ENCODE measurements at regions not wholly inside any gene's neighbourhood (a gene's known extent, or its start where the extent isn't known, plus 50 kb on each side); places are given as distances from the start of the nearest gene placed in this dataset.

DNA sequence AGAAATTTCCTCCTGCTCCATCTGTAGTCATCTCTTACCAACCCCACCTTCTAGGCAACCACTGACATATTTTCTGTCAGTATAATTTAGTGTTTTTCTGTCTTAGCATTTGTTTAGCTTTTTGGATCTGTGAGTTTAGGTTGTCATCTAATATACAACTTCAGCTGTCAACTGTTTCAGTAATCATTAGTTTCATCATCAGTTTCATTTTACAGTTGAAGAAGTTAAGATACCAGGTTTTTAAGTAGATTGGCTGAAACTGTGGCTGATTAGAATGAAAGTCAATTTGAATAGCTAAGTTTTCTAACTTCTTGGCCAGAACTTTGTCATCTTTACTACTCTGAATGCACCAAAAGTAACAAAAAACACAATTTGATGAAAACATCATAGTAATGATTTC, 1957.3 kb downstream of the NCAM2 start (continued):
- TF ChIP-seq, protein P1, sequence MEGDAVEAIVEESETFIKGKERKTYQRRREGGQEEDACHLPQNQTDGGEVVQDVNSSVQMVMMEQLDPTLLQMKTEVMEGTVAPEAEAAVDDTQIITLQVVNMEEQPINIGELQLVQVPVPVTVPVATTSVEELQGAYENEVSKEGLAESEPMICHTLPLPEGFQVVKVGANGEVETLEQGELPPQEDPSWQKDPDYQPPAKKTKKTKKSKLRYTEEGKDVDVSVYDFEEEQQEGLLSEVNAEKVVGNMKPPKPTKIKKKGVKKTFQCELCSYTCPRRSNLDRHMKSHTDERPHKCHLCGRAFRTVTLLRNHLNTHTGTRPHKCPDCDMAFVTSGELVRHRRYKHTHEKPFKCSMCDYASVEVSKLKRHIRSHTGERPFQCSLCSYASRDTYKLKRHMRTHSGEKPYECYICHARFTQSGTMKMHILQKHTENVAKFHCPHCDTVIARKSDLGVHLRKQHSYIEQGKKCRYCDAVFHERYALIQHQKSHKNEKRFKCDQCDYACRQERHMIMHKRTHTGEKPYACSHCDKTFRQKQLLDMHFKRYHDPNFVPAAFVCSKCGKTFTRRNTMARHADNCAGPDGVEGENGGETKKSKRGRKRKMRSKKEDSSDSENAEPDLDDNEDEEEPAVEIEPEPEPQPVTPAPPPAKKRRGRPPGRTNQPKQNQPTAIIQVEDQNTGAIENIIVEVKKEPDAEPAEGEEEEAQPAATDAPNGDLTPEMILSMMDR (IDR thresholded peaks at IDR 0.05 in 2 of 3, conservative IDR thresholded peaks at IDR 0.05 in 1 of 3; ENCODE audit: borderline replicate concordance in 1 of 3, insufficient read depth in 1 of 3, low read depth in 2 of 3, low read length in 2 of 3), result no peak
- TF ChIP-seq SIN3A (IDR thresholded peaks at IDR 0.05; ENCODE audit: low read depth) (no peak), POLR2A (IDR thresholded peaks at IDR 0.05; ENCODE audit: borderline replicate concordance, extremely low read depth, insufficient read depth, insufficient read length) (no peak), TCF7L2 (IDR thresholded peaks at IDR 0.05; ENCODE audit: borderline replicate concordance, extremely low read depth, insufficient read depth, insufficient read length) (no peak), EGR1 (IDR thresholded peaks at IDR 0.05; ENCODE audit: low read depth) (no peak), POLR2AphosphoS5 (IDR thresholded peaks at IDR 0.05; ENCODE audit: low read depth, low read length) (no peak), SRF (IDR thresholded peaks at IDR 0.05; ENCODE audit: low read depth) (no peak), EZH2 (IDR thresholded peaks at IDR 0.05) (no peak), CEBPB (IDR thresholded peaks at IDR 0.05; ENCODE audit: low read depth) (no peak), ZFX (IDR thresholded peaks at IDR 0.05) (no peak)
- TF ChIP-seq, protein P2, sequence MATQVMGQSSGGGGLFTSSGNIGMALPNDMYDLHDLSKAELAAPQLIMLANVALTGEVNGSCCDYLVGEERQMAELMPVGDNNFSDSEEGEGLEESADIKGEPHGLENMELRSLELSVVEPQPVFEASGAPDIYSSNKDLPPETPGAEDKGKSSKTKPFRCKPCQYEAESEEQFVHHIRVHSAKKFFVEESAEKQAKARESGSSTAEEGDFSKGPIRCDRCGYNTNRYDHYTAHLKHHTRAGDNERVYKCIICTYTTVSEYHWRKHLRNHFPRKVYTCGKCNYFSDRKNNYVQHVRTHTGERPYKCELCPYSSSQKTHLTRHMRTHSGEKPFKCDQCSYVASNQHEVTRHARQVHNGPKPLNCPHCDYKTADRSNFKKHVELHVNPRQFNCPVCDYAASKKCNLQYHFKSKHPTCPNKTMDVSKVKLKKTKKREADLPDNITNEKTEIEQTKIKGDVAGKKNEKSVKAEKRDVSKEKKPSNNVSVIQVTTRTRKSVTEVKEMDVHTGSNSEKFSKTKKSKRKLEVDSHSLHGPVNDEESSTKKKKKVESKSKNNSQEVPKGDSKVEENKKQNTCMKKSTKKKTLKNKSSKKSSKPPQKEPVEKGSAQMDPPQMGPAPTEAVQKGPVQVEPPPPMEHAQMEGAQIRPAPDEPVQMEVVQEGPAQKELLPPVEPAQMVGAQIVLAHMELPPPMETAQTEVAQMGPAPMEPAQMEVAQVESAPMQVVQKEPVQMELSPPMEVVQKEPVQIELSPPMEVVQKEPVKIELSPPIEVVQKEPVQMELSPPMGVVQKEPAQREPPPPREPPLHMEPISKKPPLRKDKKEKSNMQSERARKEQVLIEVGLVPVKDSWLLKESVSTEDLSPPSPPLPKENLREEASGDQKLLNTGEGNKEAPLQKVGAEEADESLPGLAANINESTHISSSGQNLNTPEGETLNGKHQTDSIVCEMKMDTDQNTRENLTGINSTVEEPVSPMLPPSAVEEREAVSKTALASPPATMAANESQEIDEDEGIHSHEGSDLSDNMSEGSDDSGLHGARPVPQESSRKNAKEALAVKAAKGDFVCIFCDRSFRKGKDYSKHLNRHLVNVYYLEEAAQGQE (IDR thresholded peaks at IDR 0.05; ENCODE audit: low read depth), result no peak
- TF ChIP-seq, protein P3, sequence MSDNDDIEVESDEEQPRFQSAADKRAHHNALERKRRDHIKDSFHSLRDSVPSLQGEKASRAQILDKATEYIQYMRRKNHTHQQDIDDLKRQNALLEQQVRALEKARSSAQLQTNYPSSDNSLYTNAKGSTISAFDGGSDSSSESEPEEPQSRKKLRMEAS (IDR thresholded peaks at IDR 0.05), result no peak

Measured in HCT116 (cell line).